K562 (cell line): ENCODE measurements at regions not wholly inside any gene's neighbourhood (a gene's known extent, or its start where the extent isn't known, plus 50 kb on each side); places are given as distances from the start of the nearest gene placed in this dataset.

Experiments used
- ATAC-seq: fragments of 200-7000 bp; cut with Tn5 transposase; 3 replicates; pipeline ENCODE4 v1.9.1; 2020; ENCODE audit warnings: moderate library complexity
- BruUV-seq: library from RNA; stranded (reverse); fragments of 400-500 nt; replicated peaks from 2 replicates; lab custom pipeline; 2021; lab: Mats Ljungman, UMichigan
- CTCF ChIA-PET: fragments of 300-600 bp; formaldehyde crosslinking; extraction: SDS; loops from one replicate; lab custom pipeline; 2021; ENCODE audit warnings: low intra/inter-chr PET ratio; lab: Yijun Ruan, JAX
- POLR2A ChIA-PET: fragments of 300-600, 350-650 bp; sonication (Branson Sonifier 250); formaldehyde crosslinking; extraction: SDS; loops from one replicate; lab custom pipeline; 2021; ENCODE audit warnings: antibody characterized with exemption, inconsistent platforms; lab: Yijun Ruan, JAX
- DNase-seq, 4 experiments: peaks; one replicate each; pipeline versions ENCODE4 v3.0.0 to v3.0.0-alpha.2; 2011 to 2018; ENCODE audit warnings: low spot score in 3 of 4, mixed read lengths in 3 of 4; ENCODE audit errors: extremely low read depth in 1 of 4
- FAIRE-seq: peaks from 2 replicates; lab custom pipeline; 2011; peaks lifted over from hg19 to GRCh38; lab: Jason Lieb, UNC
- H2AFZ ChIP-seq: 2 replicates; pipeline ENCODE4 v1.6.0; 2011; ENCODE audit warnings: low read depth, low read length, control low read depth, inconsistent platforms
- H3K27ac ChIP-seq: fragments of 200-600 bp; 3 replicates; pipeline ENCODE4 v1.8.0; 2011; ENCODE audit warnings: low read depth, mild to moderate bottlenecking, control low read depth, inconsistent platforms, low read length, moderate library complexity, mixed read lengths; ENCODE audit errors: extremely low read depth
- H3K27me3 ChIP-seq, 2 experiments: fragments of 300-600 bp in 1 of 2; 2 replicates in 1 of 2; 3 replicates in 1 of 2; pipeline versions ENCODE4 v1.6.0 to v1.8.0; 2011; ENCODE audit warnings: inconsistent platforms in 2 of 2, low read length in 2 of 2, mild to moderate bottlenecking in 1 of 2, mixed read lengths in 1 of 2, moderate library complexity in 1 of 2; ENCODE audit not compliant: control insufficient read depth in 2 of 2, insufficient read depth in 2 of 2
- H3K36me3 ChIP-seq: fragments of 300-600 bp; 3 replicates; pipeline ENCODE4 v1.8.0; 2011; ENCODE audit warnings: mild to moderate bottlenecking, low read length, inconsistent platforms; ENCODE audit not compliant: control insufficient read depth, insufficient read depth
- H3K4me1 ChIP-seq, 2 experiments: fragments of 200-600 bp in 1 of 2; replicated peaks in 1 of 2; 2 replicates in 1 of 2; 3 replicates in 1 of 2; pipeline versions ENCODE4 v1.5.1 to v1.8.0; 2011; ENCODE audit warnings: inconsistent platforms in 2 of 2, low read length in 2 of 2, mild to moderate bottlenecking in 1 of 2, mixed read lengths in 1 of 2, moderate library complexity in 1 of 2; ENCODE audit not compliant: control insufficient read depth in 2 of 2, insufficient read depth in 2 of 2
- H3K4me2 ChIP-seq: 2 replicates; pipeline ENCODE4 v1.6.1; 2011; ENCODE audit warnings: low read length, control low read depth, inconsistent platforms, mixed read lengths; ENCODE audit not compliant: insufficient read depth
- H3K4me3 ChIP-seq: fragments of 200-600 bp; sonication (generic), shearing (Covaris generic); 2 replicates; pipeline ENCODE4 v1.5.1; 2016; ENCODE audit warnings: control low read depth, inconsistent platforms
- H3K79me2 ChIP-seq: fragments of 200-600 bp; 3 replicates; pipeline ENCODE4 v1.8.0; 2011; ENCODE audit warnings: low read length, inconsistent platforms; ENCODE audit not compliant: control insufficient read depth, insufficient read depth
- H3K9ac ChIP-seq, 2 experiments: 2 replicates each; pipeline versions ENCODE4 v1.6.0 to v1.6.1; 2011; ENCODE audit warnings: low read depth in 2 of 2, low read length in 2 of 2, control low read depth in 1 of 2, inconsistent platforms in 1 of 2, mild to moderate bottlenecking in 1 of 2, mixed read lengths in 1 of 2; ENCODE audit not compliant: insufficient read depth in 1 of 2
- H3K9me1 ChIP-seq: one replicate; pipeline ENCODE4 v1.6.0; 2011; ENCODE audit warnings: inconsistent platforms, mild to moderate bottlenecking, low read length, moderate library complexity; ENCODE audit not compliant: control insufficient read depth, insufficient read depth
- H3K9me3 ChIP-seq: replicated peaks from 2 replicates; pipeline ENCODE4 v1.5.1; 2011; ENCODE audit warnings: low read depth, low read length, inconsistent platforms; ENCODE audit not compliant: control insufficient read depth, insufficient read depth
- H4K20me1 ChIP-seq: replicated peaks from 2 replicates; pipeline ENCODE4 v1.6.1; 2011; ENCODE audit warnings: low read length, inconsistent platforms, mixed read lengths; ENCODE audit not compliant: control insufficient read depth, insufficient read depth
- CHAMP1 ChIP-seq: fragments of 450-650 bp; IDR thresholded peaks from 2 replicates; pipeline ENCODE4 v1.6.1; 2016; ENCODE audit warnings: mild to moderate bottlenecking
- FOXP4 ChIP-seq: sonication (generic); formaldehyde crosslinking; IDR thresholded peaks from 2 replicates; pipeline ENCODE4 v1.8.0; 2022; ENCODE audit warnings: mild to moderate bottlenecking, missing genetic modification reagents, borderline replicate concordance
- HDAC8 ChIP-seq: fragments of 450-650 bp; IDR thresholded peaks from 2 replicates; pipeline ENCODE4 v1.6.1; 2016; ENCODE audit warnings: mild to moderate bottlenecking, missing genetic modification characterization, moderate library complexity, missing compliant biosample characterization
- PBX2 ChIP-seq, 2 experiments: IDR thresholded peaks in 1 of 2; conservative IDR thresholded peaks in 1 of 2; 2 replicates each; pipeline ENCODE4 v1.6.1; 2016; ENCODE audit warnings: low read depth in 2 of 2, mild to moderate bottlenecking in 1 of 2, missing compliant biosample characterization in 1 of 2, missing genetic modification characterization in 1 of 2, moderate library complexity in 1 of 2
- STAT6 ChIP-seq: sonication (generic); formaldehyde crosslinking; IDR thresholded peaks from 2 replicates; pipeline ENCODE4 v1.8.1; 2023; ENCODE audit warnings: mild to moderate bottlenecking, missing genetic modification reagents
- ZC3H11A ChIP-seq: IDR thresholded peaks from 2 replicates; pipeline ENCODE4 v1.6.1; 2012; ENCODE audit warnings: low read depth, low read length, improper control_type of control experiment
- ZNF133 ChIP-seq: fragments of 250-450 bp; sonication (Bioruptor Pico); IDR thresholded peaks from 2 replicates; pipeline ENCODE4 v1.4.0; 2020; ENCODE audit warnings: mild to moderate bottlenecking
- ZNF511 ChIP-seq: sonication (generic); formaldehyde crosslinking; IDR thresholded peaks from 2 replicates; pipeline ENCODE4 v1.8.0; 2022; ENCODE audit warnings: mild to moderate bottlenecking, missing genetic modification reagents
- ZNF75A ChIP-seq: fragments of 450-650 bp; formaldehyde crosslinking; IDR thresholded peaks from 2 replicates; pipeline ENCODE4 v1.4.0; 2020; ENCODE audit warnings: mild to moderate bottlenecking
- WGBS: fragments of 100-300 bp; shearing (Covaris generic); methylation state at CpG from one replicate; pipeline ENCODE4 v1.1.6; 2016; ENCODE audit warnings: low coverage, mixed read lengths; ENCODE audit not compliant: insufficient coverage; ENCODE audit errors: missing lambda C conversion rate; 5-methylcytosine and 5-hydroxymethylcytosine counted together
- in situ Hi-C: fragments of 300-500 bp; cut with MboI; formaldehyde crosslinking; loops from 4 replicates; pipeline ENCODE4 v1.15.0; 2018; ENCODE audit warnings: inconsistent platforms, mixed read lengths
- intact Hi-C: fragments of 100-400 bp; cut with micrococcal nuclease; formaldehyde crosslinking; loops from 2 replicates; pipeline ENCODE4 v1.14.2; 2022

GRCh38 chr4:187883836-187884475, 111.6 kb upstream of the ZFP42 start (continued):
- no peak for TF ChIP-seq ZNF133 (CRISPR knock-in tag)
- TF ChIP-seq ZNF511 (CRISPR knock-in tag), result no peak

GRCh38 chr4:187887906-187888305, 107.7 kb upstream of the ZFP42 start:
- H3K9ac ChIP-seq, result no peak overlapping the region
- H3K79me2 ChIP-seq, result no peaks in the 10 kb centered on the region
- H3K9me3 ChIP-seq, result no peaks in the 10 kb centered on the region
- BruUV-seq, result no TSS peak
- FAIRE-seq (no peak), DNase-seq (no peak), ATAC-seq (no peak)
- no peak overlapping the region for H3K4me3 ChIP-seq
- no peaks in the 10 kb centered on the region for H3K36me3 ChIP-seq
- H3K27ac ChIP-seq, result no peak overlapping the region
- H4K20me1 ChIP-seq, result no peaks in the 10 kb centered on the region
- no peaks in the 10 kb centered on the region for H3K27me3 ChIP-seq
- POLR2A ChIA-PET, result no interaction called here
- 4% methylated on average over 2 of the region's 2 CpGs for WGBS
- H2AFZ ChIP-seq, result no peak overlapping the region
- CTCF ChIA-PET, result no interaction called here
- intact Hi-C loops, result no loop called here
- no peaks in the 10 kb centered on the region for H3K9me1 ChIP-seq
- no peak overlapping the region for H3K4me2 ChIP-seq
- in situ Hi-C loops, result no loop called here
- H3K4me1 ChIP-seq, result no peaks in the 10 kb centered on the region
- TF ChIP-seq HDAC8 (tag), result no peak
- no peak for TF ChIP-seq ZNF75A
- TF ChIP-seq CHAMP1, result no peak
- no peak for TF ChIP-seq PBX2 (CRISPR knock-in tag; IDR thresholded peaks at IDR 0.05; ENCODE audit: low read depth)
- no peak for TF ChIP-seq PBX2 (tag; conservative IDR thresholded peaks at IDR 0.05; ENCODE audit: low read depth)
- no peak for TF ChIP-seq ZC3H11A
- no peak for TF ChIP-seq STAT6 (CRISPR knock-in tag)
- no peak for TF ChIP-seq FOXP4 (CRISPR knock-in tag)
